SK-N-MC (cell line): ENCODE measurements at regions not wholly inside any gene's neighbourhood (a gene's known extent, or its start where the extent isn't known, plus 50 kb on each side); places are given as distances from the start of the nearest gene placed in this dataset.

Experiments
- EZH2 ChIP-seq: fragments of 200-600 bp; sonication (generic); IDR thresholded peaks from one replicate; pipeline ENCODE4 v1.6.1; 2017; ENCODE audit warnings: antibody characterized with exemption
- FOXP2 ChIP-seq: optimal IDR thresholded peaks from 2 replicates; pipeline ENCODE3; 2011; ENCODE audit warnings: mild to moderate bottlenecking, moderate library complexity; ENCODE audit not compliant: insufficient read depth; ENCODE audit errors: extremely low read length, control extremely low read depth
- POLR2AphosphoS5 ChIP-seq: IDR thresholded peaks from 2 replicates; pipeline ENCODE4 v1.6.1; 2012; ENCODE audit warnings: mild to moderate bottlenecking, low read depth, low read length, borderline replicate concordance

DNA sequence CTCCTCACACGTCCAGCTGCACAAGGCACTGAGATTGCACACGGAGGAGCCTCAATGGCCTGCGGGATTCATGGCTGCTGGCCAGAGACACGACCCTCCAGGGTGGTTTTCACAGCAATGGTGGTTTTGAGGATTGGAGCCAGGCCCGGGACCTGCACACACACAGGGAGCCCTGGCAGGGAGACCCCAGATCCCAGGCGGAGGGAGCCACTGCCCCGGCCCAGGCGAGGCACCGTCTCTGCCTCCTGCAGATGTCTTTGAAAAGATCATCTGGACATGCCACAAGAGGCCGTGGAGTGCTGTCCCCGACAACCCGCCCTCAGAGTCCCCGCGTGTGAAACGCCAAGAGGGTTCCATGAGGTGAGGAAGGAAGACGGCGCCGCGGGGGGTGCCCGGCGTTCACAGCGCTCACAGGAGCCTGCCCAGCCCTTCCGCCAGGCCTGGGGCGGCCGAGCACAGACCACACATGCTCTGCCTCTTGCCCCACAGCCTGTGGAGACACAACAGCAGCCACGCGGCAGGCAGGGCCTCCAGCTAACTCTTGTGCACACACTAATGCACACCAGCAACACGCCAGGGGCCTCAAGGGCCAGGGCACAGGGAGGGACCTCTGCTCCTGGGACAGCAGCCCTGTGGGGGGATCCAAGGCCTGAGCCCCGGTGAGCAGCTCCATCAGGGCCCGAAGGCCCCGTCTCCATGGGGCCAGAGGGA, 72.8 kb upstream of the CTDP1 start:
- TF ChIP-seq EZH2 (no peak), FOXP2 (no peak), POLR2AphosphoS5 (no peak)
